K562 (cell line): ENCODE measurements at regions not wholly inside any gene's neighbourhood (a gene's known extent, or its start where the extent isn't known, plus 50 kb on each side); places are given as distances from the start of the nearest gene placed in this dataset.

ENCODE experiments used
- ATAC-seq: fragments of 200-7000 bp; cut with Tn5 transposase; 3 replicates; pipeline ENCODE4 v1.9.1; 2020; ENCODE audit warnings: moderate library complexity
- BruUV-seq: library from RNA; stranded (reverse); fragments of 400-500 nt; replicated peaks from 2 replicates; lab custom pipeline; 2021; lab: Mats Ljungman, UMichigan
- CTCF ChIA-PET: fragments of 300-600 bp; formaldehyde crosslinking; extraction: SDS; loops from one replicate; lab custom pipeline; 2021; ENCODE audit warnings: low intra/inter-chr PET ratio; lab: Yijun Ruan, JAX
- POLR2A ChIA-PET: fragments of 300-600, 350-650 bp; sonication (Branson Sonifier 250); formaldehyde crosslinking; extraction: SDS; loops from one replicate; lab custom pipeline; 2021; ENCODE audit warnings: antibody characterized with exemption, inconsistent platforms; lab: Yijun Ruan, JAX
- DNase-seq, 4 experiments: peaks; one replicate each; pipeline versions ENCODE4 v3.0.0 to v3.0.0-alpha.2; 2011 to 2018; ENCODE audit warnings: low spot score in 3 of 4, mixed read lengths in 3 of 4; ENCODE audit errors: extremely low read depth in 1 of 4
- FAIRE-seq: peaks from 2 replicates; lab custom pipeline; 2011; peaks lifted over from hg19 to GRCh38; lab: Jason Lieb, UNC
- H2AFZ ChIP-seq: 2 replicates; pipeline ENCODE4 v1.6.0; 2011; ENCODE audit warnings: low read depth, low read length, control low read depth, inconsistent platforms
- H3K27ac ChIP-seq: fragments of 200-600 bp; 3 replicates; pipeline ENCODE4 v1.8.0; 2011; ENCODE audit warnings: low read depth, mild to moderate bottlenecking, control low read depth, inconsistent platforms, low read length, moderate library complexity, mixed read lengths; ENCODE audit errors: extremely low read depth
- H3K27me3 ChIP-seq, 2 experiments: fragments of 300-600 bp in 1 of 2; 2 replicates in 1 of 2; 3 replicates in 1 of 2; pipeline versions ENCODE4 v1.6.0 to v1.8.0; 2011; ENCODE audit warnings: inconsistent platforms in 2 of 2, low read length in 2 of 2, mild to moderate bottlenecking in 1 of 2, mixed read lengths in 1 of 2, moderate library complexity in 1 of 2; ENCODE audit not compliant: control insufficient read depth in 2 of 2, insufficient read depth in 2 of 2
- H3K36me3 ChIP-seq: fragments of 300-600 bp; 3 replicates; pipeline ENCODE4 v1.8.0; 2011; ENCODE audit warnings: mild to moderate bottlenecking, low read length, inconsistent platforms; ENCODE audit not compliant: control insufficient read depth, insufficient read depth
- H3K4me1 ChIP-seq, 2 experiments: fragments of 200-600 bp in 1 of 2; replicated peaks in 1 of 2; 2 replicates in 1 of 2; 3 replicates in 1 of 2; pipeline versions ENCODE4 v1.5.1 to v1.8.0; 2011; ENCODE audit warnings: inconsistent platforms in 2 of 2, low read length in 2 of 2, mild to moderate bottlenecking in 1 of 2, mixed read lengths in 1 of 2, moderate library complexity in 1 of 2; ENCODE audit not compliant: control insufficient read depth in 2 of 2, insufficient read depth in 2 of 2
- H3K4me2 ChIP-seq: 2 replicates; pipeline ENCODE4 v1.6.1; 2011; ENCODE audit warnings: low read length, control low read depth, inconsistent platforms, mixed read lengths; ENCODE audit not compliant: insufficient read depth
- H3K4me3 ChIP-seq: fragments of 200-600 bp; sonication (generic), shearing (Covaris generic); 2 replicates; pipeline ENCODE4 v1.5.1; 2016; ENCODE audit warnings: control low read depth, inconsistent platforms
- H3K79me2 ChIP-seq: fragments of 200-600 bp; 3 replicates; pipeline ENCODE4 v1.8.0; 2011; ENCODE audit warnings: low read length, inconsistent platforms; ENCODE audit not compliant: control insufficient read depth, insufficient read depth
- H3K9ac ChIP-seq, 2 experiments: 2 replicates each; pipeline versions ENCODE4 v1.6.0 to v1.6.1; 2011; ENCODE audit warnings: low read depth in 2 of 2, low read length in 2 of 2, control low read depth in 1 of 2, inconsistent platforms in 1 of 2, mild to moderate bottlenecking in 1 of 2, mixed read lengths in 1 of 2; ENCODE audit not compliant: insufficient read depth in 1 of 2
- H3K9me1 ChIP-seq: one replicate; pipeline ENCODE4 v1.6.0; 2011; ENCODE audit warnings: inconsistent platforms, mild to moderate bottlenecking, low read length, moderate library complexity; ENCODE audit not compliant: control insufficient read depth, insufficient read depth
- H3K9me3 ChIP-seq: replicated peaks from 2 replicates; pipeline ENCODE4 v1.5.1; 2011; ENCODE audit warnings: low read depth, low read length, inconsistent platforms; ENCODE audit not compliant: control insufficient read depth, insufficient read depth
- H4K20me1 ChIP-seq: replicated peaks from 2 replicates; pipeline ENCODE4 v1.6.1; 2011; ENCODE audit warnings: low read length, inconsistent platforms, mixed read lengths; ENCODE audit not compliant: control insufficient read depth, insufficient read depth
- BHLHE40 ChIP-seq: IDR thresholded peaks from 2 replicates; pipeline ENCODE4 v1.6.1; 2011; ENCODE audit warnings: low read length, improper control_type of control experiment
- GTF2B ChIP-seq: IDR thresholded peaks from 2 replicates; pipeline ENCODE4 v1.6.1; 2011; ENCODE audit not compliant: insufficient read length; ENCODE audit errors: extremely low read depth
- HDGF ChIP-seq: fragments of 450-650 bp; IDR thresholded peaks from 2 replicates; pipeline ENCODE4 v1.6.1; 2016
- IRF1 ChIP-seq: sonication (generic); formaldehyde crosslinking; IDR thresholded peaks from 2 replicates; pipeline ENCODE4 v1.8.0; 2022; ENCODE audit warnings: missing genetic modification reagents, mild to moderate bottlenecking, borderline replicate concordance
- NR2C2 ChIP-seq, 2 experiments: fragments of 200-800 bp in 1 of 2; sonication (Bioruptor generic) in 1 of 2; sonication (generic) in 1 of 2; formaldehyde crosslinking in 1 of 2; IDR thresholded peaks; 2 replicates each; pipeline versions ENCODE4 v1.6.1 to v1.8.0; 2016 to 2022; ENCODE audit warnings: mild to moderate bottlenecking in 1 of 2, missing compliant biosample characterization in 1 of 2, missing genetic modification characterization in 1 of 2, missing genetic modification reagents in 1 of 2
- PREB ChIP-seq: sonication (generic); formaldehyde crosslinking; IDR thresholded peaks from 2 replicates; pipeline ENCODE4 v1.8.1; 2023; ENCODE audit warnings: mild to moderate bottlenecking, missing genetic modification reagents
- XRCC3 ChIP-seq: fragments of 450-650 bp; IDR thresholded peaks from 2 replicates; pipeline ENCODE4 v1.6.1; 2017; ENCODE audit warnings: mild to moderate bottlenecking, moderate library complexity
- ZNF57 ChIP-seq: fragments of 450-650 bp; formaldehyde crosslinking; IDR thresholded peaks from 2 replicates; pipeline ENCODE4 v1.4.0; 2020; ENCODE audit warnings: mild to moderate bottlenecking, moderate library complexity
- WGBS: fragments of 100-300 bp; shearing (Covaris generic); methylation state at CpG from one replicate; pipeline ENCODE4 v1.1.6; 2016; ENCODE audit warnings: low coverage, mixed read lengths; ENCODE audit not compliant: insufficient coverage; ENCODE audit errors: missing lambda C conversion rate; 5-methylcytosine and 5-hydroxymethylcytosine counted together
- in situ Hi-C: fragments of 300-500 bp; cut with MboI; formaldehyde crosslinking; loops from 4 replicates; pipeline ENCODE4 v1.15.0; 2018; ENCODE audit warnings: inconsistent platforms, mixed read lengths
- intact Hi-C: fragments of 100-400 bp; cut with micrococcal nuclease; formaldehyde crosslinking; loops from 2 replicates; pipeline ENCODE4 v1.14.2; 2022

- Histone ChIP-seq H3K9ac (no peak overlapping the region), H3K9me3 (peaks cover 2% of the 10 kb centered on the region; the same call in 1 of the 2 replicates), H3K36me3 (no peaks in the 10 kb centered on the region), H2AFZ (no peak overlapping the region)
- POLR2A ChIA-PET, result no interaction called here
- BruUV-seq, result no TSS peak
- no peak for TF ChIP-seq IRF1
- TF ChIP-seq BHLHE40, result no peak
- TF ChIP-seq NR2C2 (CRISPR knock-in tag; IDR thresholded peaks at IDR 0.05), result no peak
- TF ChIP-seq NR2C2 (tag; IDR thresholded peaks at IDR 0.05), result no peak
- TF ChIP-seq HDGF, result no peak
- no peak for TF ChIP-seq PREB (CRISPR knock-in tag)
- TF ChIP-seq GTF2B, result no peak
- TF ChIP-seq ZNF57 (CRISPR knock-in tag), result no peak
- no peak for TF ChIP-seq XRCC3
- TF ChIP-seq, all 486 proteins: peak for 0
- no peaks in the 10 kb centered on the region for H3K9me1 ChIP-seq
- no peak for FAIRE-seq
- intact Hi-C loops (no loop called here), in situ Hi-C loops (no loop called here)
- CTCF ChIA-PET, result no interaction called here
- H3K27ac ChIP-seq, result no peak overlapping the region
- DNase-seq, result no peak
- H3K79me2 ChIP-seq, result no peaks in the 10 kb centered on the region
- H4K20me1 ChIP-seq, result no peaks in the 10 kb centered on the region
- H3K4me3 ChIP-seq, result no peak overlapping the region
- H3K4me1 ChIP-seq, result no peaks in the 10 kb centered on the region
- ATAC-seq, result no peak
- H3K27me3 ChIP-seq, result no peaks in the 10 kb centered on the region
- 2% methylated on average over 4 of the region's 4 CpGs for WGBS
- H3K4me2 ChIP-seq, result no peak overlapping the region
Measured at GRCh38 chr2:6107290-6107689, 415.1 kb downstream of the SOX11 start.
